ENCODE measurements at regions not wholly inside any gene's neighbourhood (a gene's known extent, or its start where the extent isn't known, plus 50 kb on each side); places are given as distances from the start of the nearest gene placed in this dataset.

GRCh38 chr7:25891591-25891990 lies 260.4 kb upstream of the NFE2L3 start:
- in situ Hi-C loops (cut with HindIII; ENCODE audit: low sequenced_read_pairs), result loop anchor here (10.0 kb wide), 1 partner anchor 183 kb away; no protein-coding TSS in a partner anchor

GRCh38 chr7:25893436-25893835 lies 258.6 kb upstream of the NFE2L3 start:
- in situ Hi-C loops (cut with HindIII; ENCODE audit: low sequenced_read_pairs), result loop anchor here (10.0 kb wide), 1 partner anchor 181 kb away; no protein-coding TSS in a partner anchor

GRCh38 chr7:25894002-25894901 lies 257.7 kb upstream of the NFE2L3 start:
- in situ Hi-C loops (cut with HindIII; ENCODE audit: low sequenced_read_pairs), result loop anchor here (10.0 kb wide), 1 partner anchor 181 kb away; no protein-coding TSS in a partner anchor

- in situ Hi-C loops (cut with HindIII; ENCODE audit: low sequenced_read_pairs), result loop anchor here (10.0 kb wide), 1 partner anchor 180 kb away; no protein-coding TSS in a partner anchor
These were observed 256.9 kb upstream of the NFE2L3 start for GRCh38 chr7:25894902-25895791.

- in situ Hi-C loops (cut with HindIII; ENCODE audit: low sequenced_read_pairs), result loop anchor here (10.0 kb wide), 1 partner anchor 179 kb away; no protein-coding TSS in a partner anchor
These were observed 256.2 kb upstream of the NFE2L3 start for GRCh38 chr7:25895792-25896171.

GRCh38 chr7:25897261-25897782 lies 254.7 kb upstream of the NFE2L3 start:
- in situ Hi-C loops (cut with HindIII; ENCODE audit: low sequenced_read_pairs), result loop anchor here (10.0 kb wide), 1 partner anchor 177 kb away; no protein-coding TSS in a partner anchor

- in situ Hi-C loops (cut with HindIII; ENCODE audit: low sequenced_read_pairs), result no loop called here
These were observed 251.8 kb upstream of the NFE2L3 start for GRCh38 chr7:25900245-25900644.

GRCh38 chr7:25900877-25901276 lies 251.1 kb upstream of the NFE2L3 start:
- in situ Hi-C loops (cut with HindIII; ENCODE audit: low sequenced_read_pairs), result no loop called here

GRCh38 chr7:25901658-25902057 lies 250.3 kb upstream of the NFE2L3 start:
- in situ Hi-C loops (cut with HindIII; ENCODE audit: low sequenced_read_pairs), result no loop called here

GRCh38 chr7:25906003-25906402 lies 246.0 kb upstream of the NFE2L3 start:
- in situ Hi-C loops (cut with HindIII; ENCODE audit: low sequenced_read_pairs), result no loop called here

GRCh38 chr7:25906760-25907159 lies 245.2 kb upstream of the NFE2L3 start:
- in situ Hi-C loops (cut with HindIII; ENCODE audit: low sequenced_read_pairs), result no loop called here

GRCh38 chr7:25907214-25907613 lies 244.8 kb upstream of the NFE2L3 start:
- in situ Hi-C loops (cut with HindIII; ENCODE audit: low sequenced_read_pairs), result no loop called here

- in situ Hi-C loops (cut with HindIII; ENCODE audit: low sequenced_read_pairs), result no loop called here
These were observed 244.3 kb upstream of the NFE2L3 start for GRCh38 chr7:25907731-25908130.

GRCh38 chr7:25908154-25908949 lies 243.6 kb upstream of the NFE2L3 start:
- in situ Hi-C loops (cut with HindIII; ENCODE audit: low sequenced_read_pairs), result no loop called here

- in situ Hi-C loops (cut with HindIII; ENCODE audit: low sequenced_read_pairs), result no loop called here
These were observed 240.0 kb upstream of the NFE2L3 start for GRCh38 chr7:25911738-25912607.

- in situ Hi-C loops (cut with HindIII; ENCODE audit: low sequenced_read_pairs), result no loop called here
These were observed 238.3 kb upstream of the NFE2L3 start for GRCh38 chr7:25913598-25914224.

GRCh38 chr7:25918731-25919130 lies 233.3 kb upstream of the NFE2L3 start:
- in situ Hi-C loops (cut with HindIII; ENCODE audit: low sequenced_read_pairs), result no loop called here

GRCh38 chr7:25922296-25922695 lies 229.7 kb upstream of the NFE2L3 start:
- in situ Hi-C loops (cut with HindIII; ENCODE audit: low sequenced_read_pairs), result no loop called here
